ENCODE measurements at regions not wholly inside any gene's neighbourhood (a gene's known extent, or its start where the extent isn't known, plus 50 kb on each side); places are given as distances from the start of the nearest gene placed in this dataset.

- no peak for TF ChIP-seq POLR2A (IDR thresholded peaks at IDR 0.05; ENCODE audit: low read length)
- no peak for TF ChIP-seq GATA1 (IDR thresholded peaks at IDR 0.05; ENCODE audit: low read depth, low read length)
Measured at GRCh38 chr6:121896363-121896762, 460.9 kb downstream of the GJA1 start.

Measured in erythroblast (primary cell).